Endothelial cell of umbilical vein (primary cell): ENCODE measurements at regions not wholly inside any gene's neighbourhood (a gene's known extent, or its start where the extent isn't known, plus 50 kb on each side); places are given as distances from the start of the nearest gene placed in this dataset.

ENCODE experiments used
- BruUV-seq: library from RNA; stranded (reverse); fragments of 400-500 nt; replicated peaks from 2 replicates; lab custom pipeline; 2021; lab: Mats Ljungman, UMichigan
- CTCF ChIA-PET: fragments of 300-600, 350-600 bp; sonication (Branson Sonifier 250); formaldehyde crosslinking; loops from one replicate; lab custom pipeline; 2021; ENCODE audit warnings: antibody characterized with exemption, inconsistent platforms; lab: Charles Lee
- POLR2A ChIA-PET: fragments of 300-600, 350-600 bp; sonication (Branson Sonifier 250); formaldehyde crosslinking; loops from one replicate; lab custom pipeline; 2021; ENCODE audit warnings: antibody characterized with exemption, inconsistent platforms; lab: Charles Lee
- DNase-seq: peaks from one replicate; pipeline ENCODE4 v3.0.0-alpha.2; 2011; ENCODE audit warnings: low read depth, low spot score
- FAIRE-seq: peaks from 2 replicates; lab custom pipeline; 2011; peaks lifted over from hg19 to GRCh38; lab: Jason Lieb, UNC
- H2AFZ ChIP-seq: 2 replicates; pipeline ENCODE4 v1.6.0; 2012; ENCODE audit warnings: low read depth, low read length, control low read depth, inconsistent platforms
- H3K27ac ChIP-seq: 2 replicates; pipeline ENCODE4 v1.5.1; 2011; ENCODE audit warnings: low read depth, mild to moderate bottlenecking, control low read depth, low read length, moderate library complexity; ENCODE audit not compliant: insufficient read depth
- H3K27me3 ChIP-seq, 2 experiments: 2 replicates each; pipeline versions ENCODE4 v1.6.0 to v1.6.1; 2011; ENCODE audit warnings: low read length in 2 of 2, mixed read lengths in 1 of 2; ENCODE audit not compliant: control insufficient read depth in 2 of 2, insufficient read depth in 2 of 2
- H3K36me3 ChIP-seq, 2 experiments: 2 replicates in 1 of 2; 3 replicates in 1 of 2; pipeline ENCODE4 v1.5.1; 2011; ENCODE audit warnings: low read length in 2 of 2, mild to moderate bottlenecking in 1 of 2, moderate library complexity in 1 of 2; ENCODE audit not compliant: control insufficient read depth in 2 of 2, insufficient read depth in 2 of 2; ENCODE audit errors: extremely low read depth in 1 of 2
- H3K4me1 ChIP-seq: 3 replicates; pipeline ENCODE4 v1.5.1; 2011; ENCODE audit warnings: mild to moderate bottlenecking, low read length; ENCODE audit not compliant: control insufficient read depth, insufficient read depth; ENCODE audit errors: extremely low read depth
- H3K4me2 ChIP-seq: 2 replicates; pipeline ENCODE4 v1.6.1; 2011; ENCODE audit warnings: low read length, control low read depth, mixed read lengths; ENCODE audit not compliant: insufficient read depth
- H3K4me3 ChIP-seq, 3 experiments: fragments of 200-600 bp in 1 of 3; sonication (generic), shearing (Covaris generic) in 1 of 3; replicated peaks in 1 of 3; 2 replicates each; pipeline ENCODE4 v1.5.1; 2011 to 2016; ENCODE audit warnings: control low read depth in 3 of 3, low read length in 3 of 3, mild to moderate bottlenecking in 2 of 3, inconsistent platforms in 1 of 3, low read depth in 1 of 3, moderate library complexity in 1 of 3; ENCODE audit not compliant: insufficient read depth in 1 of 3
- H3K79me2 ChIP-seq: 2 replicates; pipeline ENCODE4 v1.6.0; 2012; ENCODE audit warnings: low read length, inconsistent platforms; ENCODE audit not compliant: control insufficient read depth, insufficient read depth
- H3K9ac ChIP-seq: replicated peaks from 2 replicates; pipeline ENCODE3; 2011; ENCODE audit warnings: low read length, control low read depth; ENCODE audit not compliant: insufficient read depth; ENCODE audit errors: extremely low read depth
- H3K9me1 ChIP-seq: replicated peaks from 3 replicates; pipeline ENCODE4 v1.6.0; 2011; ENCODE audit warnings: mild to moderate bottlenecking, low read length; ENCODE audit not compliant: control insufficient read depth, insufficient read depth; ENCODE audit errors: extremely low read depth
- H3K9me3 ChIP-seq: replicated peaks from 2 replicates; pipeline ENCODE4 v1.5.1; 2012; ENCODE audit warnings: low read length, inconsistent platforms; ENCODE audit not compliant: control insufficient read depth, insufficient read depth
- H4K20me1 ChIP-seq: replicated peaks from 2 replicates; pipeline ENCODE3; 2011; ENCODE audit warnings: mild to moderate bottlenecking, low read length; ENCODE audit not compliant: control insufficient read depth, insufficient read depth; ENCODE audit errors: extremely low read depth
- CTCF ChIP-seq, 2 donors: IDR thresholded peaks; 1 replicate in 1 of 2; 2 replicates in 1 of 2; pipeline ENCODE4 v1.5.1; 2011; ENCODE audit warnings: low read length in 2 of 2, mild to moderate bottlenecking in 2 of 2, moderate library complexity in 2 of 2, control low read depth in 1 of 2, inconsistent platforms in 1 of 2, low read depth in 1 of 2; ENCODE audit not compliant: insufficient read depth in 1 of 2; ENCODE audit errors: extremely low read depth in 1 of 2
- EZH2 ChIP-seq: IDR thresholded peaks from 2 replicates; pipeline ENCODE4 v1.6.1; 2012; ENCODE audit warnings: borderline replicate concordance, low read depth, mild to moderate bottlenecking, moderate library complexity, low read length, inconsistent platforms; ENCODE audit not compliant: severe bottlenecking
- JUN ChIP-seq: IDR thresholded peaks from 2 replicates; pipeline ENCODE4 v1.6.1; 2011; ENCODE audit warnings: borderline replicate concordance, low read depth; ENCODE audit not compliant: insufficient read length, insufficient read depth
- MAX ChIP-seq: IDR thresholded peaks from 2 replicates; pipeline ENCODE4 v1.6.1; 2011; ENCODE audit not compliant: insufficient read depth, insufficient read length
- MYC ChIP-seq: IDR thresholded peaks from one replicate; pipeline ENCODE4 v1.6.1; 2011; ENCODE audit warnings: mild to moderate bottlenecking, low read depth, low read length
- POLR2AphosphoS5 ChIP-seq: IDR thresholded peaks from 2 replicates; pipeline ENCODE4 v1.6.1; 2012; ENCODE audit warnings: low read depth, mild to moderate bottlenecking, control low read depth, low read length, moderate library complexity; ENCODE audit not compliant: insufficient read depth
- dilution Hi-C: fragments of 300-500 bp; cut with MboI; formaldehyde crosslinking; loops from one replicate; pipeline ENCODE4 v1.15.0; 2019; ENCODE audit warnings: low sequenced_read_pairs; ENCODE audit not compliant: extremely low pct_ligation_motif_present
- intact Hi-C: fragments of 100-400 bp; cut with micrococcal nuclease; formaldehyde crosslinking; loops from one replicate; pipeline ENCODE4 v1.10.0; 2022

DNA sequence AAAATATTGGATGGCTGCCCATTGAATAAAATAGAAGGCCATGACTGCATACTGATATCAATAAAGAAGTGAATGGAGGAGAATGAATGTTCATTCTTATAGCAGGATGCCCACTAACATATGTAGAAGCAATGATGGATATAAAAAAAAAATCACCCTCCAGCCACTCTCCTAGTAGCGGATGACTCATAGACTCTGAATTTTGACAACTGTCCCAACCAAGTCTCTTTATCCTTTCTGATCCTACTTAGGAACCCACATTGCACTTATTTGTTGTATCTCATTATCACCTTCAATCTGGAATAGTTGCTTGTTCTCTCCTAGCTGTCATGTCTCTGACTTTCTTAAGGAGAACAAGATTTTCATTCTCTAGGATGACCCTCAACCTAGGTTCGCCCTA lies 429.9 kb downstream of the HS3ST3B1 start:
- dilution Hi-C loops, result no loop called here

DNA sequence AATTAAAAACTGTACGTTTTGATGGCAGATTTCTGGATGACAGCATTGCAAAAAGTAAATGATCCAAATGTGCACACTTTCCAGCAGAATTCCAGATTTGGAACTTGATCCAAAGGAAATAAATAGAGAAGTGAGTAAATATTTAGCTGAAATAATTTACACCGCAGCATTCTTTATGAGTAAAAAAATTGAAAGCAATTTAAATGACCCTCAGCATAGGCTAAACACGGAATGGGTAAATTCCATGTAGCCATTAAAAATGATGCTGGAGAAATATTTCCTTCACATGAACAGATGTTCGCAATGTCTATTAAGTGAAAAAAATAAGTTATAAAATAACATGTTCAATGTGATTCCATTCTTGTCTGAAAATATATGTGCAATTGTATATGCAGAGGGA lies 424.8 kb downstream of the HS3ST3B1 start:
- dilution Hi-C loops, result no loop called here
- FAIRE-seq, result no peak

More for the DNA sequence above, 429.9 kb downstream of the HS3ST3B1 start:
- FAIRE-seq (no peak), DNase-seq (no peak)
- H3K4me3 ChIP-seq, result no peak overlapping the region
- H4K20me1 ChIP-seq, result no peaks in the 10 kb centered on the region
- no peaks in the 10 kb centered on the region for H3K4me1 ChIP-seq
- H3K36me3 ChIP-seq, result no peaks in the 10 kb centered on the region
- H3K9me3 ChIP-seq, result no peaks in the 10 kb centered on the region
- no peak overlapping the region for H3K4me2 ChIP-seq
- TF ChIP-seq EZH2, result no peak
- no peak for TF ChIP-seq MYC
- no peak for TF ChIP-seq JUN
- no peak for TF ChIP-seq MAX
- H3K27me3 ChIP-seq, result no peaks in the 10 kb centered on the region
- BruUV-seq, result no TSS peak
- no peak overlapping the region for H3K27ac ChIP-seq
- no peaks in the 10 kb centered on the region for H3K79me2 ChIP-seq
- H2AFZ ChIP-seq, result no peak overlapping the region
- ChIA-PET CTCF (no interaction called here), POLR2A (no interaction called here)
- H3K9ac ChIP-seq, result no peak overlapping the region
- H3K9me1 ChIP-seq, result no peaks in the 10 kb centered on the region
- intact Hi-C loops, result no loop called here

More for the DNA sequence above, 424.8 kb downstream of the HS3ST3B1 start:
- Histone ChIP-seq H3K4me2 (no peak overlapping the region), H3K36me3 (no peaks in the 10 kb centered on the region), H3K4me3 (no peak overlapping the region), H2AFZ (no peak overlapping the region), H4K20me1 (no peaks in the 10 kb centered on the region), H3K9me3 (no peaks in the 10 kb centered on the region), H3K9me1 (no peaks in the 10 kb centered on the region), H3K27me3 (no peaks in the 10 kb centered on the region), H3K9ac (no peak overlapping the region), H3K79me2 (no peaks in the 10 kb centered on the region), H3K4me1 (no peaks in the 10 kb centered on the region), H3K27ac (no peak overlapping the region)
- intact Hi-C loops, result no loop called here
- ChIA-PET POLR2A (no interaction called here), CTCF (no interaction called here)
- TF ChIP-seq EZH2 (no peak), CTCF (IDR thresholded peaks at IDR 0.05; ENCODE audit: extremely low read depth in 1 of 2, insufficient read depth in 1 of 2, low read depth in 1 of 2, low read length in 2 of 2) (no peak), JUN (no peak), POLR2AphosphoS5 (no peak)
- no peak for DNase-seq
- no TSS peak for BruUV-seq
